ENCODE measurements at regions not wholly inside any gene's neighbourhood (a gene's known extent, or its start where the extent isn't known, plus 50 kb on each side); places are given as distances from the start of the nearest gene placed in this dataset.

DNA sequence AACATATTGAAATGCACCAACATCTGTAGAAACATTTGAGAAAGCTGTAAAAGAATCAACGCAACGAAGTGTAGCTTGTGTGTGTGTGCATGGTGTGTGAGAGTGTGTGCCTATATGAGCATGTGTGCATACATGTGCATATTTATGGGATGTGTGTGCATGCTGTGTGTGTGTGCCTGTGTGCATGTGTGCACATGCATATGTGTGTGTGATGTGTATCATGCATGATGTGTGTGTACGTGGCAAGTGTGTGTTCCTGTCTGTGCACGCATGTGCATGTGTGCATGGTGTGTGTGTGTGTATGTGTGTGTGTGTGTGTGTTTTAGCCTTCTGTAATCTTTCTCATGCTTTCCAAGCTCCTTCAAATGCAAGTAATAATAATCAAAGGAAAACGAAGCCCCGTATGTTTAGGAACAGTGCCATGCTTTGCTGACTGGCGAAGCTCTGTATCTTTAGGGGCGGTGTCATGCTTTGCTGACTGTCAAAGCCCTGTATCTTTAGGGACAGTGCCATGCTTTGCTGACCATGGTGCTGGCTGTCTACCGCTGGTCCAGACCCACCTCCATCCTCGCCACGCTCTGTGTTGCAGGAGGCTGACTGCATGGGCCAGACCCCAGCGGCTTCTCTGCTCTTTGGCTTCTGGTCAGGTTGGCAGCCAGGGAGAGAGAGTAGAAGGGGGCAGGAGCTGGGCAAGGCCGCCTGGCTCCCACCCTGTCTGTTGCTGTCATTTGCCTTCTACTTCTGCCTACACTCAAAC is 129.2 kb downstream of the ASB1 start:
- no peak for TF ChIP-seq EZH2 (IDR thresholded peaks at IDR 0.05; ENCODE audit: insufficient read depth, poor library complexity, severe bottlenecking)
- TF ChIP-seq EZH2phosphoT487 (IDR thresholded peaks at IDR 0.05; ENCODE audit: insufficient read depth, low read depth) = no peak

All from GM23248 (cell line).